ENCODE measurements at regions not wholly inside any gene's neighbourhood (a gene's known extent, or its start where the extent isn't known, plus 50 kb on each side); places are given as distances from the start of the nearest gene placed in this dataset.

DNA sequence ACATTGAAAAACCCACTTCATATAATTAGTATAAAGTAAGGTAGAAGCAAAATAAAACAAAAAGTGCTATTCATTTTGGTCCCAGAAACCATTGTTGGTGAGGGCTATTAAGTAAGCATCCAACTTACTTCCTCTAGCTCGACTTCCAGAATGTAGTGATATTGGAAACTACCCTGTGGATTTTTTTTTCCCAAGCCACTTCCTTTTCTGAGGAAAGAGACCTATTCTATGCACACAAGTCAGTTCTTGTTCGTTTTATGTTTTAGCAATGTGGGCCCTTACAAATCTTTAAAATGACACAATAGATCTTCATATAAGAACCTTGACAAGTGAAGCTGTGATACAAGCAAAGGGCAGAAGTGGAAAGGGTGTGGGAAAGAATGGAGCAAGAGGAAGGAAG, 402.0 kb upstream of the TBL1XR1 start:
- no CpG with 5 or more reads among the region's 2 CpGs for WGBS (ENCODE audit: insufficient coverage)
- no peak for DNase-seq
- peak overlapping the region; percentile 68 to 77 for H3K27ac Mint-ChIP-seq

DNA sequence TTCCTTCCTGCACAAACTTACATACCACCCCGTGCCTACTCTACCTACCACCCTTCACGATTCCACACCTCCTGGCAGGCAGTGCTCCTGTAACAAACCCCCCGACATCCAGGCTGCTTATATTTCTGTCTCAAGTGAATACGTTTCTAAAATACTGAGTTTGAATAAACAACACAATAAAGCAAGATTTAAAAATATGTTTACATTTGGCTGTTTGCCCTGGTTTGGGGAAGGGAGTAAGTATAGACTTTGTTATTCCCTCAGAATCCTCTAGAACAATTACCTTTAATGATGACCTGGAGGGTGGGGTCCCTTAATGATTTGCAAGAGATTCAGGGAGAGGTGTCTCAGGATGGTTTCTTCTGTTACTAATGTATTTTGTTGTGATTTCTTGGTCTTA, 402.6 kb upstream of the TBL1XR1 start:
- H3K9me3 Mint-ChIP-seq: peaks cover 0 to under 1% (median under 1%) of the 10 kb centered on the region in 3 donors
- DNase-seq (no peak), ATAC-seq (replicated peaks in 1 of 4) (no peak)
- no peaks in the 10 kb centered on the region for H3K36me3 Mint-ChIP-seq
- H3K27ac ChIP-seq (ENCODE audit: low read length): no peak overlapping the region
- H3K27me3 ChIP-seq (replicated peaks in 1 of 2; ENCODE audit: control insufficient read depth in 2 of 2, extremely low read depth in 1 of 2, insufficient read depth in 2 of 2, low read length in 1 of 2): no peaks in the 10 kb centered on the region
- H3K4me1 Mint-ChIP-seq: peaks cover 80 to 85% (median 83%) of the 10 kb centered on the region in 3 donors
- WGBS (ENCODE audit: insufficient coverage): 83% methylated on average over 2 of the region's 4 CpGs
- H3K9me3 ChIP-seq: no peaks in the 10 kb centered on the region
- H3K4me3 ChIP-seq (ENCODE audit: control insufficient read depth in 1 of 2, extremely low read depth in 1 of 2, low read length in 1 of 2): no peak overlapping the region
- peak overlapping the region in 1 of 2 donors; percentile 77 for H3K27ac Mint-ChIP-seq
- CTCF ChIA-PET: interaction anchor here in 1 of 2 donors (0.7 kb wide), 1 partner anchor 114 kb away, joined by 5 read pairs; no protein-coding TSS in a partner anchor
- no peaks in the 10 kb centered on the region for H3K36me3 ChIP-seq (ENCODE audit: control insufficient read depth in 2 of 2, extremely low read depth in 1 of 2, insufficient read depth in 1 of 2, low read length in 1 of 2)
- no peaks in the 10 kb centered on the region for H3K27me3 Mint-ChIP-seq
- H3K4me1 ChIP-seq (ENCODE audit: control insufficient read depth in 1 of 2, extremely low read depth in 1 of 2, insufficient read depth in 2 of 2, low read length in 2 of 2): peaks cover 43 to 48% of the 10 kb centered on the region in 2 experiments
- POLR2A ChIA-PET: interaction anchor here in 1 of 2 donors (0.7 kb wide), 1 partner anchor 28 kb away, joined by 3 read pairs; no protein-coding TSS in a partner anchor
- H3K4me3 Mint-ChIP-seq: no peak overlapping the region

More for the DNA sequence above, 402.0 kb upstream of the TBL1XR1 start:
- no peaks in the 10 kb centered on the region for H3K9me3 ChIP-seq
- ChIA-PET POLR2A (interaction anchor here in 1 of 2 donors (0.7 kb wide), 1 partner anchor 28 kb away, joined by 3 read pairs; no protein-coding TSS in a partner anchor), CTCF (interaction anchor here in 1 of 2 donors (0.7 kb wide), 1 partner anchor 114 kb away, joined by 5 read pairs; no protein-coding TSS in a partner anchor)
- no peak overlapping the region for H3K27ac ChIP-seq (ENCODE audit: low read length)
- no peak overlapping the region for H3K4me3 ChIP-seq (ENCODE audit: control insufficient read depth in 1 of 2, extremely low read depth in 1 of 2, low read length in 1 of 2)
- peak overlapping the region in 2 of 3 donors; percentile 35 to 55 for H3K4me3 Mint-ChIP-seq
- H3K36me3 Mint-ChIP-seq: no peaks in the 10 kb centered on the region
- H3K4me1 Mint-ChIP-seq: peaks cover 84 to 90% (median 88%) of the 10 kb centered on the region in 3 donors
- H3K27me3 ChIP-seq (replicated peaks in 1 of 2; ENCODE audit: control insufficient read depth in 2 of 2, extremely low read depth in 1 of 2, insufficient read depth in 2 of 2, low read length in 1 of 2): no peaks in the 10 kb centered on the region
- no peaks in the 10 kb centered on the region for H3K36me3 ChIP-seq (ENCODE audit: control insufficient read depth in 2 of 2, extremely low read depth in 1 of 2, insufficient read depth in 1 of 2, low read length in 1 of 2)
- no peak for ATAC-seq (replicated peaks in 1 of 4)
- peaks cover 43 to 48% of the 10 kb centered on the region in 2 experiments for H3K4me1 ChIP-seq (ENCODE audit: control insufficient read depth in 1 of 2, extremely low read depth in 1 of 2, insufficient read depth in 2 of 2, low read length in 2 of 2)
- H3K27me3 Mint-ChIP-seq: no peaks in the 10 kb centered on the region
- no peaks in the 10 kb centered on the region for H3K9me3 Mint-ChIP-seq

DNA sequence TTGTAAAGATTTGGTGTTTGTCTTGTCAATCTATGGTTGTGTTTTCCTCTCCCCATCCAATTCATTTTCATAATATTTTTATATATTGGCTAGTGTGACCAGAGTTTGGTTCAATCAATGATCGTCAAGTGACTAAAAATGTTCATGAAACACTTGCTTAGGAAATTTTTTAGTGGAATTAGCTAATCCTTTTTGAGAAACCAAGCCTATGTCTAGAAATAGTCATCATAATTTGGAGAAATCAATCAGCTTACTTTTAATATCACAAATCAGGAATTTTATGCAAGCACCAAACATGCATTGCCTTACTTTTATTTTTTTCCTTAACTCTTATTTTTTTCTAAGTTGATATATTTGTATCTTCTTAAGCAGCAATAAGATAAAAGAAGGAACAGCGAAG, 403.1 kb upstream of the TBL1XR1 start:
- WGBS (ENCODE audit: insufficient coverage): 88% methylated on average over 1 of the region's 2 CpGs
- no peak for ATAC-seq (replicated peaks in 1 of 4)

DNA sequence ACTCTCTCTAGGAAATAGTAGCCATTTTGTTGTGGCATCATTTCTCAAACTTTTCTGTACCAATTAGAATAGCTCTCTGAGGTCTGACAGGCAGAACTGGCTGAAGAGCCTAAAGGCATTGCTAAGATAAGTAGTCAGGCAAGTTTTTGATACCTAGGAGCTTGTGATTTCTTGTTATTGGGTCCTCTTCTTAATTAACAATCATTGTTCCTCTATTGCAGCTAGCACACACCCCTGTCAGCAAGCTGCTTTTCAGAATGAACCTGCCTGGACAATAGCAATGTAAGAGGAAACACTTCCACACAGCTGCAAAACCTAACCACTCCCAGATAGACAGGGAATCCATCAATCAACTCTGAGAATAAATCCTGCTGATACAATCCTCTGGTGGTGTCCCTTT, 403.9 kb upstream of the TBL1XR1 start:
- H3K9me3 Mint-ChIP-seq: peaks cover 0 to 10% (median 4%) of the 10 kb centered on the region in 3 donors

More for the DNA sequence above, 403.1 kb upstream of the TBL1XR1 start:
- POLR2A ChIA-PET: interaction anchor here (0.7 to 0.9 kb wide), 2 partner anchors 11 to 32 kb away, joined by 3 read pairs; no protein-coding TSS in a partner anchor
- Histone ChIP-seq H3K36me3 (ENCODE audit: control insufficient read depth in 2 of 2, extremely low read depth in 1 of 2, insufficient read depth in 1 of 2, low read length in 1 of 2) (no peaks in the 10 kb centered on the region), H3K4me1 (ENCODE audit: control insufficient read depth in 1 of 2, extremely low read depth in 1 of 2, insufficient read depth in 2 of 2, low read length in 2 of 2) (peaks cover 43 to 45% of the 10 kb centered on the region in 2 experiments), H3K27me3 (replicated peaks in 1 of 2; ENCODE audit: control insufficient read depth in 2 of 2, extremely low read depth in 1 of 2, insufficient read depth in 2 of 2, low read length in 1 of 2) (no peaks in the 10 kb centered on the region), H3K9me3 (no peaks in the 10 kb centered on the region), H3K4me3 (ENCODE audit: control insufficient read depth in 1 of 2, extremely low read depth in 1 of 2, low read length in 1 of 2) (no peak overlapping the region), H3K27ac (ENCODE audit: low read length) (no peak overlapping the region)
- no peaks in the 10 kb centered on the region for H3K36me3 Mint-ChIP-seq
- peak overlapping the region; percentile 50 to 61 for H3K27ac Mint-ChIP-seq
- H3K4me1 Mint-ChIP-seq: peaks cover 79 to 81% (median 80%) of the 10 kb centered on the region in 3 donors
- H3K27me3 Mint-ChIP-seq: no peaks in the 10 kb centered on the region
- no peak overlapping the region for H3K4me3 Mint-ChIP-seq
- H3K9me3 Mint-ChIP-seq: peaks cover 0 to 6% (median 4%) of the 10 kb centered on the region in 3 donors
- CTCF ChIA-PET: no interaction called here
- no peak for DNase-seq

DNA sequence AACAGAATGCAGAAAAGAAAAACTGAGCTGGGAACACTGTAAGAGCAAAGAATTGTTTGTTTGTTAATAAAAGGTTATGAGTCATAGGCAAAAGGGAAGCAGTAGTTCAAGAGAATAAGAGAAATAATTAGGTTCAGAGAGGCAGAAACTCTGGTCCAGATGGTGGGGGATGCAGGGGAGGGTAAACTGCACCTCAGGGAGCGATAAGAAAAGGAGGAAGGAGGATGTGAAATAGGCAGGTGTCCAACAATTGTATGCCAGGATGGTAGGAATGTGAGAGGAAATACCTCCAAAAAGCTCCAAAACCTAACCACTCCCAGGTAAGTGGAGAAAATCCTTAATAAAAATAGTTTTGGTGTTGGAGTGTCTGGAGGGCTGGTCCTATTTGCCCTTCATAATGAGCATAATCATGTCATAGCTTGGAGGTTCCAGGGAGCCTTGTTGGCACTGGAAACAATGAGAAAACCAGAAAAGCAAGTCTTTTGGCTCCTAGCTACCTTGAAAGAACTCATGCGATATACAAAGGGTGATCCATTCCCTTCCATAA, 405.4 kb upstream of the TBL1XR1 start:
- Histone ChIP-seq H3K4me3 (ENCODE audit: control insufficient read depth in 1 of 2, extremely low read depth in 1 of 2, low read length in 1 of 2) (no peak overlapping the region), H3K9me3 (no peaks in the 10 kb centered on the region), H3K4me1 (ENCODE audit: control insufficient read depth in 1 of 2, extremely low read depth in 1 of 2, insufficient read depth in 2 of 2, low read length in 2 of 2) (peaks cover 24 to 26% of the 10 kb centered on the region in 2 experiments), H3K36me3 (ENCODE audit: control insufficient read depth in 2 of 2, extremely low read depth in 1 of 2, insufficient read depth in 1 of 2, low read length in 1 of 2) (no peaks in the 10 kb centered on the region), H3K27me3 (replicated peaks in 1 of 2; ENCODE audit: control insufficient read depth in 2 of 2, extremely low read depth in 1 of 2, insufficient read depth in 2 of 2, low read length in 1 of 2) (no peaks in the 10 kb centered on the region), H3K27ac (ENCODE audit: low read length) (no peak overlapping the region)
- peaks cover 62 to 66% (median 66%) of the 10 kb centered on the region in 3 donors for H3K4me1 Mint-ChIP-seq
- no peaks in the 10 kb centered on the region for H3K36me3 Mint-ChIP-seq
- no peak for ATAC-seq (replicated peaks in 1 of 4)
- no peaks in the 10 kb centered on the region for H3K27me3 Mint-ChIP-seq
- POLR2A ChIA-PET: no interaction called here
- no peak overlapping the region for H3K4me3 Mint-ChIP-seq
- DNase-seq: no peak
- H3K27ac Mint-ChIP-seq: peak overlapping the region; percentile 54 to 58
- CTCF ChIA-PET: no interaction called here
- peaks cover 0 to 10% (median 4%) of the 10 kb centered on the region in 3 donors for H3K9me3 Mint-ChIP-seq
- no CpG with 5 or more reads among the region's 2 CpGs for WGBS (ENCODE audit: insufficient coverage)

More for the DNA sequence above, 403.9 kb upstream of the TBL1XR1 start:
- Histone ChIP-seq H3K9me3 (no peaks in the 10 kb centered on the region), H3K27me3 (replicated peaks in 1 of 2; ENCODE audit: control insufficient read depth in 2 of 2, extremely low read depth in 1 of 2, insufficient read depth in 2 of 2, low read length in 1 of 2) (no peaks in the 10 kb centered on the region), H3K4me1 (ENCODE audit: control insufficient read depth in 1 of 2, extremely low read depth in 1 of 2, insufficient read depth in 2 of 2, low read length in 2 of 2) (peaks cover 39 to 41% of the 10 kb centered on the region in 2 experiments), H3K36me3 (ENCODE audit: control insufficient read depth in 2 of 2, extremely low read depth in 1 of 2, insufficient read depth in 1 of 2, low read length in 1 of 2) (no peaks in the 10 kb centered on the region), H3K27ac (ENCODE audit: low read length) (no peak overlapping the region), H3K4me3 (ENCODE audit: control insufficient read depth in 1 of 2, extremely low read depth in 1 of 2, low read length in 1 of 2) (no peak overlapping the region)
- DNase-seq: no peak
- Mint-ChIP-seq H3K4me3 (no peak overlapping the region), H3K4me1 (peaks cover 72 to 73% (median 73%) of the 10 kb centered on the region in 3 donors), H3K36me3 (no peaks in the 10 kb centered on the region), H3K27me3 (no peaks in the 10 kb centered on the region), H3K27ac (peak overlapping the region; percentile 50 to 61)
- ATAC-seq (replicated peaks in 1 of 4): no peak
- ChIA-PET CTCF (no interaction called here), POLR2A (interaction anchor here (0.6 to 0.9 kb wide), 3 partner anchors 12 to 1547 kb away, joined by 3 read pairs; no protein-coding TSS in a partner anchor)

DNA sequence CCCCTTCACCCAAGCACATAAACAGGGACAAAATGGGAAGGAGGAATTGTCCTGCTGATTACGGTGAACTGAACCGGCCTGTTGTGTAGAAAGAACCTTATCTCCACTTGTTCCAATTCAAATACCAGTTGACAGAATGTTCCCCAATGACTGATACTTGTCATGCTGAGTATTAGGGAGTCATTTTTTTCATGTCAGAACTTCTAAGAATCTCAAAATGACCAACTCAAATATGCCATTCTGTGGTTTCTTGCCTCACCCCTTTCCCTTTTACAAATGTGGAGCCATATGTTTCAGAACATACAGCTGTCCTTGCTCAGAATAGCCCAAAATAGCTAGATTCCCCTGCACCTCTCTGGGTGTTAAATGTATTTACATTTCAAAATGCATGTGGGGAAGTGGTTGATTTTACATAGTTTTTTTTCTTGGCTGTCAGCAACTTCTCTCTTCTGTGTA, 405.9 kb upstream of the TBL1XR1 start:
- DNase-seq: no peak
- Mint-ChIP-seq H3K4me3 (no peak overlapping the region), H3K36me3 (no peaks in the 10 kb centered on the region), H3K27me3 (no peaks in the 10 kb centered on the region), H3K9me3 (peaks cover 0 to 10% (median 4%) of the 10 kb centered on the region in 3 donors), H3K4me1 (peaks cover 57 to 61% (median 61%) of the 10 kb centered on the region in 3 donors), H3K27ac (peak overlapping the region; percentile 13 to 42)
- H3K9me3 ChIP-seq: no peaks in the 10 kb centered on the region
- no peak overlapping the region for H3K4me3 ChIP-seq (ENCODE audit: control insufficient read depth in 1 of 2, extremely low read depth in 1 of 2, low read length in 1 of 2)
- H3K4me1 ChIP-seq (ENCODE audit: control insufficient read depth in 1 of 2, extremely low read depth in 1 of 2, insufficient read depth in 2 of 2, low read length in 2 of 2): peaks cover 19 to 24% of the 10 kb centered on the region in 2 experiments
- no peak overlapping the region for H3K27ac ChIP-seq (ENCODE audit: low read length)
- H3K27me3 ChIP-seq (replicated peaks in 1 of 2; ENCODE audit: control insufficient read depth in 2 of 2, extremely low read depth in 1 of 2, insufficient read depth in 2 of 2, low read length in 1 of 2): no peaks in the 10 kb centered on the region
- no peaks in the 10 kb centered on the region for H3K36me3 ChIP-seq (ENCODE audit: control insufficient read depth in 2 of 2, extremely low read depth in 1 of 2, insufficient read depth in 1 of 2, low read length in 1 of 2)
- no CpG with 5 or more reads among the region's 2 CpGs for WGBS (ENCODE audit: insufficient coverage)
- ChIA-PET POLR2A (no interaction called here), CTCF (no interaction called here)
- ATAC-seq (replicated peaks in 1 of 4): no peak
